Adrenal gland (tissue), 5 donors: ENCODE measurements at regions not wholly inside any gene's neighbourhood (a gene's known extent, or its start where the extent isn't known, plus 50 kb on each side); places are given as distances from the start of the nearest gene placed in this dataset.

Experiments
- CTCF ChIP-seq, 6 experiments: fragments of 450-650 bp in 4 of 6; fragments of 200-600 bp in 2 of 6; sonication (generic) in 1 of 6; IDR thresholded peaks; 1 replicate in 5 of 6; 2 replicates in 1 of 6; pipeline versions ENCODE4 v1.5.1 to v1.8.0; 2016 to 2021; ENCODE audit warnings: antibody characterized with exemption in 6 of 6, mild to moderate bottlenecking in 2 of 6, moderate library complexity in 1 of 6
- POLR2A ChIP-seq, 2 donors: fragments of 450-650 bp; IDR thresholded peaks; one replicate each; pipeline ENCODE4 v1.6.1; 2017; ENCODE audit warnings: antibody characterized with exemption in 2 of 2, mild to moderate bottlenecking in 2 of 2, moderate library complexity in 1 of 2
- donor health status: DM: no; HTN: no; CAD: no.

GRCh38 chrX:57772637-57773036 lies 92.6 kb upstream of the NLRP2B start:
- no peak for TF ChIP-seq POLR2A (IDR thresholded peaks at IDR 0.05)
- TF ChIP-seq CTCF (IDR thresholded peaks at IDR 0.05), result no peak
